SU-DHL-6 (cell line): ENCODE measurements at regions not wholly inside any gene's neighbourhood (a gene's known extent, or its start where the extent isn't known, plus 50 kb on each side); places are given as distances from the start of the nearest gene placed in this dataset.

ENCODE experiments used
- H2AFZ ChIP-seq: fragments of 200-600 bp; sonication (generic); 2 replicates; pipeline ENCODE4 v1.6.1; 2014; ENCODE audit warnings: low read depth, mild to moderate bottlenecking, moderate library complexity, mixed read lengths, antibody characterized with exemption, low read length; ENCODE audit not compliant: severe bottlenecking
- H3F3A ChIP-seq: fragments of 200-600 bp; shearing (Covaris generic); 2 replicates; pipeline ENCODE4 v1.6.0; 2016; ENCODE audit warnings: antibody characterized with exemption, mild to moderate bottlenecking; ENCODE audit not compliant: insufficient read depth
- H3K27ac ChIP-seq: fragments of 200-600 bp; sonication (generic); 2 replicates; pipeline ENCODE4 v1.5.1; 2016; ENCODE audit warnings: low read depth, mild to moderate bottlenecking, low read length, moderate library complexity, mixed read lengths
- H3K27me3 ChIP-seq: fragments of 200-600 bp; sonication (generic), shearing (Covaris generic); 2 replicates; pipeline ENCODE4 v1.6.0; 2014; ENCODE audit warnings: mild to moderate bottlenecking, low read length
- H3K36me3 ChIP-seq: fragments of 200-600 bp; sonication (generic); 2 replicates; pipeline ENCODE4 v1.6.1; 2014; ENCODE audit warnings: mild to moderate bottlenecking, low read length, mixed read lengths
- H3K4me2 ChIP-seq: fragments of 300-600, 200-600 bp; shearing (Covaris generic), sonication (generic); 2 replicates; pipeline ENCODE4 v1.6.0; 2014; ENCODE audit warnings: low read length, low read depth, mild to moderate bottlenecking; ENCODE audit not compliant: poor library complexity, severe bottlenecking
- H3K4me3 ChIP-seq: fragments of 200-600 bp; sonication (generic); 2 replicates; pipeline ENCODE4 v1.5.1; 2014; ENCODE audit warnings: antibody characterized with exemption, low read length, mild to moderate bottlenecking, mixed read lengths; ENCODE audit not compliant: insufficient read depth, poor library complexity, severe bottlenecking
- H3K79me2 ChIP-seq: fragments of 200-600 bp; sonication (generic); 2 replicates; pipeline ENCODE4 v1.6.1; 2014; ENCODE audit warnings: mild to moderate bottlenecking, low read length, moderate library complexity; ENCODE audit not compliant: insufficient read depth
- H3K9ac ChIP-seq: fragments of 200-600 bp; sonication (generic); 2 replicates; pipeline ENCODE4 v1.7.0; 2014; ENCODE audit warnings: mild to moderate bottlenecking, low read length
- H3K9me2 ChIP-seq: fragments of 200-600 bp; sonication (generic); replicated peaks from 2 replicates; pipeline ENCODE4 v1.6.1; 2014; ENCODE audit warnings: low read length; ENCODE audit not compliant: insufficient read depth
- H3K9me3 ChIP-seq: fragments of 200-600 bp; sonication (generic); 2 replicates; pipeline ENCODE4 v1.6.1; 2014; ENCODE audit warnings: low read length, mixed read lengths; ENCODE audit not compliant: insufficient read depth
- H4K20me1 ChIP-seq: fragments of 200-600 bp; sonication (generic); 2 replicates; pipeline ENCODE4 v1.6.1; 2014; ENCODE audit warnings: low read depth, mild to moderate bottlenecking, antibody characterized with exemption, low read length, moderate library complexity, mixed read lengths
- CTCF ChIP-seq: fragments of 200-600 bp; sonication (generic); IDR thresholded peaks from one replicate; pipeline ENCODE4 v1.5.1; 2017; ENCODE audit warnings: antibody characterized with exemption, mild to moderate bottlenecking, low read length, moderate library complexity; ENCODE audit not compliant: insufficient read depth, poor library complexity, severe bottlenecking
- EZH2phosphoT487 ChIP-seq: fragments of 200-600 bp; sonication (generic), shearing (Covaris generic); conservative IDR thresholded peaks from 2 replicates; pipeline ENCODE4 v1.6.1; 2018; ENCODE audit warnings: mild to moderate bottlenecking, antibody characterized with exemption, low read length, moderate library complexity, mixed read lengths

GRCh38 chr16:63628812-63629211 lies 1493.1 kb downstream of the CDH11 start:
- no peaks in the 10 kb centered on the region for H4K20me1 ChIP-seq
- no peak overlapping the region for H3K27ac ChIP-seq
- no peak overlapping the region for H3K4me2 ChIP-seq
- no peaks in the 10 kb centered on the region for H3K27me3 ChIP-seq
- H2AFZ ChIP-seq, result no peak overlapping the region
- no peak overlapping the region for H3K9ac ChIP-seq
- H3K4me3 ChIP-seq, result no peak overlapping the region
- no peaks in the 10 kb centered on the region for H3F3A ChIP-seq
- TF ChIP-seq EZH2phosphoT487, result no peak
- TF ChIP-seq CTCF, result no peak
- H3K36me3 ChIP-seq, result no peaks in the 10 kb centered on the region
- H3K79me2 ChIP-seq, result no peaks in the 10 kb centered on the region
- H3K9me3 ChIP-seq, result no peaks in the 10 kb centered on the region
- H3K9me2 ChIP-seq, result no peaks in the 10 kb centered on the region

- Histone ChIP-seq H3K4me3 (no peak overlapping the region), H3K79me2 (no peaks in the 10 kb centered on the region), H3K9me3 (no peaks in the 10 kb centered on the region), H3K36me3 (no peaks in the 10 kb centered on the region), H3K9me2 (no peaks in the 10 kb centered on the region), H3K9ac (no peak overlapping the region), H4K20me1 (no peaks in the 10 kb centered on the region), H3K27me3 (no peaks in the 10 kb centered on the region), H3F3A (no peaks in the 10 kb centered on the region), H2AFZ (no peak overlapping the region), H3K27ac (no peak overlapping the region), H3K4me2 (no peak overlapping the region)
- no peak for TF ChIP-seq CTCF
- no peak for TF ChIP-seq EZH2phosphoT487
These were observed 1496.7 kb downstream of the CDH11 start for GRCh38 chr16:63625126-63625525.

- no peaks in the 10 kb centered on the region for H3K36me3 ChIP-seq
- H3K4me2 ChIP-seq, result no peak overlapping the region
- TF ChIP-seq CTCF, result no peak
- no peak overlapping the region for H3K4me3 ChIP-seq
- H4K20me1 ChIP-seq, result no peaks in the 10 kb centered on the region
- no peaks in the 10 kb centered on the region for H3K27me3 ChIP-seq
- no peaks in the 10 kb centered on the region for H3K79me2 ChIP-seq
- H3F3A ChIP-seq, result no peaks in the 10 kb centered on the region
- no peak overlapping the region for H3K27ac ChIP-seq
- no peak overlapping the region for H3K9ac ChIP-seq
- no peaks in the 10 kb centered on the region for H3K9me3 ChIP-seq
- no peaks in the 10 kb centered on the region for H3K9me2 ChIP-seq
- H2AFZ ChIP-seq, result no peak overlapping the region
These were observed 1498.3 kb downstream of the CDH11 start for GRCh38 chr16:63623551-63624039.
